ENCODE measurements at regions not wholly inside any gene's neighbourhood (a gene's known extent, or its start where the extent isn't known, plus 50 kb on each side); places are given as distances from the start of the nearest gene placed in this dataset.

- no peaks in the 10 kb centered on the region for H3K36me3 ChIP-seq (ENCODE audit: insufficient read depth, low read length)
- no peaks in the 10 kb centered on the region for H3K9me3 ChIP-seq (ENCODE audit: low read length)
- H3K4me1 ChIP-seq (ENCODE audit: insufficient read depth, low read length) = peaks cover 10% of the 10 kb centered on the region
- no peak overlapping the region for H3K27ac ChIP-seq (ENCODE audit: low read depth, low read length)
- H3K27me3 ChIP-seq (ENCODE audit: control insufficient read depth in 1 of 2, insufficient read depth in 2 of 2, low read length in 2 of 2) = no peaks in the 10 kb centered on the region
- no peak overlapping the region for H3K9ac ChIP-seq (ENCODE audit: low read length)
- H3K4me3 ChIP-seq (ENCODE audit: low read depth in 1 of 2, low read length in 2 of 2) = no peak overlapping the region
Observed at GRCh38 chr5:158174026-158174425, 315.1 kb upstream of the CLINT1 start.

GRCh38 chr5:158172005-158172404 is 313.1 kb upstream of the CLINT1 start:
- Histone ChIP-seq H3K27me3 (ENCODE audit: control insufficient read depth in 1 of 2, insufficient read depth in 2 of 2, low read length in 2 of 2) (no peaks in the 10 kb centered on the region), H3K27ac (ENCODE audit: low read depth, low read length) (no peak overlapping the region), H3K4me3 (ENCODE audit: low read depth in 1 of 2, low read length in 2 of 2) (no peak overlapping the region), H3K9ac (ENCODE audit: low read length) (no peak overlapping the region), H3K4me1 (ENCODE audit: insufficient read depth, low read length) (peaks cover 10% of the 10 kb centered on the region), H3K9me3 (ENCODE audit: low read length) (no peaks in the 10 kb centered on the region), H3K36me3 (ENCODE audit: insufficient read depth, low read length) (no peaks in the 10 kb centered on the region)

GRCh38 chr5:158170534-158170933 is 311.6 kb upstream of the CLINT1 start:
- no peaks in the 10 kb centered on the region for H3K27me3 ChIP-seq (ENCODE audit: control insufficient read depth in 1 of 2, insufficient read depth in 2 of 2, low read length in 2 of 2)
- H3K4me3 ChIP-seq (ENCODE audit: low read depth in 1 of 2, low read length in 2 of 2) = no peak overlapping the region
- H3K27ac ChIP-seq (ENCODE audit: low read depth, low read length) = no peak overlapping the region
- no peak overlapping the region for H3K9ac ChIP-seq (ENCODE audit: low read length)
- peaks cover under 1% of the 10 kb centered on the region for H3K4me1 ChIP-seq (ENCODE audit: insufficient read depth, low read length)
- no peaks in the 10 kb centered on the region for H3K9me3 ChIP-seq (ENCODE audit: low read length)
- no peaks in the 10 kb centered on the region for H3K36me3 ChIP-seq (ENCODE audit: insufficient read depth, low read length)

- no peak overlapping the region for H3K9ac ChIP-seq (ENCODE audit: low read length)
- no peaks in the 10 kb centered on the region for H3K27me3 ChIP-seq (ENCODE audit: control insufficient read depth in 1 of 2, insufficient read depth in 2 of 2, low read length in 2 of 2)
- no peak overlapping the region for H3K4me3 ChIP-seq (ENCODE audit: low read depth in 1 of 2, low read length in 2 of 2)
- H3K4me1 ChIP-seq (ENCODE audit: insufficient read depth, low read length) = no peaks in the 10 kb centered on the region
- no peaks in the 10 kb centered on the region for H3K36me3 ChIP-seq (ENCODE audit: insufficient read depth, low read length)
- H3K9me3 ChIP-seq (ENCODE audit: low read length) = no peaks in the 10 kb centered on the region
- no peak overlapping the region for H3K27ac ChIP-seq (ENCODE audit: low read depth, low read length)
Observed at GRCh38 chr5:158170060-158170459, 311.1 kb upstream of the CLINT1 start.

GRCh38 chr5:158166424-158166823 is 307.5 kb upstream of the CLINT1 start:
- Histone ChIP-seq H3K9ac (ENCODE audit: low read length) (no peak overlapping the region), H3K4me1 (ENCODE audit: insufficient read depth, low read length) (no peaks in the 10 kb centered on the region), H3K9me3 (ENCODE audit: low read length) (no peaks in the 10 kb centered on the region), H3K4me3 (ENCODE audit: low read depth in 1 of 2, low read length in 2 of 2) (no peak overlapping the region), H3K27ac (ENCODE audit: low read depth, low read length) (no peak overlapping the region), H3K27me3 (ENCODE audit: control insufficient read depth in 1 of 2, insufficient read depth in 2 of 2, low read length in 2 of 2) (peaks cover 0 to 4% of the 10 kb centered on the region in 2 donors), H3K36me3 (ENCODE audit: insufficient read depth, low read length) (no peaks in the 10 kb centered on the region)

GRCh38 chr5:158165647-158166046 is 306.7 kb upstream of the CLINT1 start:
- no peak overlapping the region for H3K27ac ChIP-seq (ENCODE audit: low read depth, low read length)
- H3K4me3 ChIP-seq (ENCODE audit: low read depth in 1 of 2, low read length in 2 of 2) = no peak overlapping the region
- no peaks in the 10 kb centered on the region for H3K9me3 ChIP-seq (ENCODE audit: low read length)
- no peak overlapping the region for H3K9ac ChIP-seq (ENCODE audit: low read length)
- no peaks in the 10 kb centered on the region for H3K36me3 ChIP-seq (ENCODE audit: insufficient read depth, low read length)
- no peaks in the 10 kb centered on the region for H3K4me1 ChIP-seq (ENCODE audit: insufficient read depth, low read length)
- H3K27me3 ChIP-seq (ENCODE audit: control insufficient read depth in 1 of 2, insufficient read depth in 2 of 2, low read length in 2 of 2) = peaks cover 0 to 4% of the 10 kb centered on the region in 2 donors

- H3K4me3 ChIP-seq (ENCODE audit: low read depth in 1 of 2, low read length in 2 of 2) = no peak overlapping the region
- no peaks in the 10 kb centered on the region for H3K36me3 ChIP-seq (ENCODE audit: insufficient read depth, low read length)
- no peak overlapping the region for H3K27ac ChIP-seq (ENCODE audit: low read depth, low read length)
- H3K27me3 ChIP-seq (ENCODE audit: control insufficient read depth in 1 of 2, insufficient read depth in 2 of 2, low read length in 2 of 2) = peaks cover 0 to 4% of the 10 kb centered on the region in 2 donors
- no peaks in the 10 kb centered on the region for H3K9me3 ChIP-seq (ENCODE audit: low read length)
- no peaks in the 10 kb centered on the region for H3K4me1 ChIP-seq (ENCODE audit: insufficient read depth, low read length)
- no peak overlapping the region for H3K9ac ChIP-seq (ENCODE audit: low read length)
Observed at GRCh38 chr5:158164296-158165047, 305.5 kb upstream of the CLINT1 start.

- H3K9me3 ChIP-seq (ENCODE audit: low read length) = no peaks in the 10 kb centered on the region
- H3K4me1 ChIP-seq (ENCODE audit: insufficient read depth, low read length) = no peaks in the 10 kb centered on the region
- no peak overlapping the region for H3K9ac ChIP-seq (ENCODE audit: low read length)
- no peaks in the 10 kb centered on the region for H3K36me3 ChIP-seq (ENCODE audit: insufficient read depth, low read length)
- no peak overlapping the region for H3K4me3 ChIP-seq (ENCODE audit: low read depth in 1 of 2, low read length in 2 of 2)
- H3K27ac ChIP-seq (ENCODE audit: low read depth, low read length) = no peak overlapping the region
- H3K27me3 ChIP-seq (ENCODE audit: control insufficient read depth in 1 of 2, insufficient read depth in 2 of 2, low read length in 2 of 2) = peaks cover 0 to 4% of the 10 kb centered on the region in 2 donors
Observed at GRCh38 chr5:158163451-158164295, 304.7 kb upstream of the CLINT1 start.

- Histone ChIP-seq H3K4me1 (ENCODE audit: insufficient read depth, low read length) (no peaks in the 10 kb centered on the region), H3K36me3 (ENCODE audit: insufficient read depth, low read length) (no peaks in the 10 kb centered on the region), H3K9ac (ENCODE audit: low read length) (no peak overlapping the region)
Observed at GRCh38 chr5:158162479-158163034, 303.6 kb upstream of the CLINT1 start.

GRCh38 chr5:158162026-158162425 is 303.1 kb upstream of the CLINT1 start:
- Histone ChIP-seq H3K9me3 (ENCODE audit: low read length) (no peaks in the 10 kb centered on the region), H3K36me3 (ENCODE audit: insufficient read depth, low read length) (no peaks in the 10 kb centered on the region), H3K4me3 (ENCODE audit: low read depth in 1 of 2, low read length in 2 of 2) (no peak overlapping the region), H3K9ac (ENCODE audit: low read length) (no peak overlapping the region), H3K27ac (ENCODE audit: low read depth, low read length) (no peak overlapping the region), H3K27me3 (ENCODE audit: control insufficient read depth in 1 of 2, insufficient read depth in 2 of 2, low read length in 2 of 2) (peaks cover 0 to 4% of the 10 kb centered on the region in 2 donors), H3K4me1 (ENCODE audit: insufficient read depth, low read length) (no peaks in the 10 kb centered on the region)

More at GRCh38 chr5:158162479-158163034, 303.6 kb upstream of the CLINT1 start:
- no peak overlapping the region for H3K4me3 ChIP-seq (ENCODE audit: low read depth in 1 of 2, low read length in 2 of 2)
- H3K27ac ChIP-seq (ENCODE audit: low read depth, low read length) = no peak overlapping the region
- H3K27me3 ChIP-seq (ENCODE audit: control insufficient read depth in 1 of 2, insufficient read depth in 2 of 2, low read length in 2 of 2) = peaks cover 0 to 4% of the 10 kb centered on the region in 2 donors
- H3K9me3 ChIP-seq (ENCODE audit: low read length) = no peaks in the 10 kb centered on the region

GRCh38 chr5:158159621-158160020 is 300.7 kb upstream of the CLINT1 start:
- Histone ChIP-seq H3K27ac (ENCODE audit: low read depth, low read length) (no peak overlapping the region), H3K9me3 (ENCODE audit: low read length) (no peaks in the 10 kb centered on the region), H3K27me3 (ENCODE audit: control insufficient read depth in 1 of 2, insufficient read depth in 2 of 2, low read length in 2 of 2) (peaks cover 0 to 4% of the 10 kb centered on the region in 2 donors), H3K9ac (ENCODE audit: low read length) (no peak overlapping the region), H3K4me3 (ENCODE audit: low read depth in 1 of 2, low read length in 2 of 2) (no peak overlapping the region), H3K36me3 (ENCODE audit: insufficient read depth, low read length) (no peaks in the 10 kb centered on the region), H3K4me1 (ENCODE audit: insufficient read depth, low read length) (peaks cover 3% of the 10 kb centered on the region)

Measured in muscle layer of colon (tissue), 2 donors.